ENCODE measurements at regions not wholly inside any gene's neighbourhood (a gene's known extent, or its start where the extent isn't known, plus 50 kb on each side); places are given as distances from the start of the nearest gene placed in this dataset.

GRCh38 chr6:14734416-14735340 is 511.2 kb upstream of the JARID2 start:
- TF ChIP-seq CTCF (IDR thresholded peaks at IDR 0.05; ENCODE audit: insufficient read depth, low read depth, low read length) (no peak), EZH2 (IDR thresholded peaks at IDR 0.05; ENCODE audit: insufficient read depth, low read length) (no peak)
